ENCODE measurements at regions not wholly inside any gene's neighbourhood (a gene's known extent, or its start where the extent isn't known, plus 50 kb on each side); places are given as distances from the start of the nearest gene placed in this dataset.
"Not testable (repeated sequence)": the region's sequence is repeated elsewhere in the genome, so short reads cannot be mapped to it uniquely, and the experiment has no call there.

GRCh38 chr6:102918161-102918560 is 1524.7 kb downstream of the GRIK2 start:
- intact Hi-C loops (cut with DNase I) = no loop called here
- no peak overlapping the region for H3K9ac ChIP-seq (ENCODE audit: low read length in 3 of 3)
- H3K27me3 ChIP-seq (ENCODE audit: control insufficient read depth, insufficient read depth, low read length) = no peaks in the 10 kb centered on the region
- no peak overlapping the region for H3K27ac ChIP-seq (ENCODE audit: low read depth in 2 of 2, low read length in 2 of 2)
- no peak overlapping the region for H3K4me3 ChIP-seq (ENCODE audit: low read length in 3 of 3)
- H3K36me3 ChIP-seq (ENCODE audit: control insufficient read depth in 2 of 3, insufficient read depth in 3 of 3, low read length in 3 of 3) = no peaks in the 10 kb centered on the region
- H3K4me1 ChIP-seq (ENCODE audit: control insufficient read depth in 2 of 3, insufficient read depth in 2 of 3, low read depth in 1 of 3, low read length in 3 of 3) = no peaks in the 10 kb centered on the region
- no peaks in the 10 kb centered on the region for H3K9me3 ChIP-seq (ENCODE audit: control insufficient read depth in 2 of 3, insufficient read depth in 1 of 3, low read length in 3 of 3)
- DNase-seq = no peak
- TF ChIP-seq, protein P1, sequence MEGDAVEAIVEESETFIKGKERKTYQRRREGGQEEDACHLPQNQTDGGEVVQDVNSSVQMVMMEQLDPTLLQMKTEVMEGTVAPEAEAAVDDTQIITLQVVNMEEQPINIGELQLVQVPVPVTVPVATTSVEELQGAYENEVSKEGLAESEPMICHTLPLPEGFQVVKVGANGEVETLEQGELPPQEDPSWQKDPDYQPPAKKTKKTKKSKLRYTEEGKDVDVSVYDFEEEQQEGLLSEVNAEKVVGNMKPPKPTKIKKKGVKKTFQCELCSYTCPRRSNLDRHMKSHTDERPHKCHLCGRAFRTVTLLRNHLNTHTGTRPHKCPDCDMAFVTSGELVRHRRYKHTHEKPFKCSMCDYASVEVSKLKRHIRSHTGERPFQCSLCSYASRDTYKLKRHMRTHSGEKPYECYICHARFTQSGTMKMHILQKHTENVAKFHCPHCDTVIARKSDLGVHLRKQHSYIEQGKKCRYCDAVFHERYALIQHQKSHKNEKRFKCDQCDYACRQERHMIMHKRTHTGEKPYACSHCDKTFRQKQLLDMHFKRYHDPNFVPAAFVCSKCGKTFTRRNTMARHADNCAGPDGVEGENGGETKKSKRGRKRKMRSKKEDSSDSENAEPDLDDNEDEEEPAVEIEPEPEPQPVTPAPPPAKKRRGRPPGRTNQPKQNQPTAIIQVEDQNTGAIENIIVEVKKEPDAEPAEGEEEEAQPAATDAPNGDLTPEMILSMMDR (IDR thresholded peaks at IDR 0.05; ENCODE audit: borderline replicate concordance, extremely low read depth, insufficient read depth) = no peak
- FAIRE-seq = no peak

DNA sequence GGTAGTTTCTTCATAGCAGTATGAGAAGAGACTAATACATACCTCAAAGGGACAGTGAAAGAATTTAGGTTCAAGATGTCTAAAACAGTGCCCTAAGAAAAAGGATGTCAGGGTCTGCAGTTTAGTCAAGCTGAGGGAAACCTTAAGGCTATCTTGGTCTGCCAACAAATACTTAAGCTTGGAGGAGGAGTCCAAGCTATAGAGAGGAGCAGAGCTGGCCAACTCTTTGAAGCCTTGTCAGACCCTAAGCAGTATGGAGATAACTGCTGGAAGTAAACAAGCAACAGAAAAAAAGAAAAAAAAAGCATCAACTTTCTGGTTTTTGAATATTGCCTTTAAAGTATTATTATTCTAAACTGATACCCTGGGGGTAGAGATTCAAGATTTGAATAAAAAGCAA is 1518.1 kb downstream of the GRIK2 start:
- Histone ChIP-seq H3K4me3 (ENCODE audit: low read length in 3 of 3) (no peak overlapping the region), H3K9me3 (ENCODE audit: control insufficient read depth in 2 of 3, insufficient read depth in 1 of 3, low read length in 3 of 3) (no peaks in the 10 kb centered on the region), H3K27ac (ENCODE audit: low read depth in 2 of 2, low read length in 2 of 2) (no peak overlapping the region), H3K36me3 (ENCODE audit: control insufficient read depth in 2 of 3, insufficient read depth in 3 of 3, low read length in 3 of 3) (no peaks in the 10 kb centered on the region), H3K9ac (ENCODE audit: low read length in 3 of 3) (no peak overlapping the region), H3K4me1 (ENCODE audit: control insufficient read depth in 2 of 3, insufficient read depth in 2 of 3, low read depth in 1 of 3, low read length in 3 of 3) (no peaks in the 10 kb centered on the region), H3K27me3 (ENCODE audit: control insufficient read depth, insufficient read depth, low read length) (no peaks in the 10 kb centered on the region)
- intact Hi-C loops (cut with DNase I) = no loop called here
- FAIRE-seq (no peak), DNase-seq (peak in 1 of 5 donors; percentile 5)
- TF ChIP-seq, protein P1 (IDR thresholded peaks at IDR 0.05; ENCODE audit: borderline replicate concordance, extremely low read depth, insufficient read depth) = no peak

- H3K4me3 ChIP-seq (ENCODE audit: low read length in 3 of 3); H3K4me1 ChIP-seq (ENCODE audit: control insufficient read depth in 2 of 3, insufficient read depth in 2 of 3, low read depth in 1 of 3, low read length in 3 of 3); intact Hi-C loops (cut with DNase I); H3K27ac ChIP-seq (ENCODE audit: low read depth in 2 of 2, low read length in 2 of 2); FAIRE-seq; H3K36me3 ChIP-seq (ENCODE audit: control insufficient read depth in 2 of 3, insufficient read depth in 3 of 3, low read length in 3 of 3); H3K9me3 ChIP-seq (ENCODE audit: control insufficient read depth in 2 of 3, insufficient read depth in 1 of 3, low read length in 3 of 3); H3K27me3 ChIP-seq (ENCODE audit: control insufficient read depth, insufficient read depth, low read length); H3K9ac ChIP-seq (ENCODE audit: low read length in 3 of 3): not testable (repeated sequence)
- peak in 1 of 5 donors; percentile 67 for DNase-seq
Measured at GRCh38 chr6:102910701-102911139, 1517.2 kb downstream of the GRIK2 start.

- H3K27me3 ChIP-seq (ENCODE audit: control insufficient read depth, insufficient read depth, low read length) = no peaks in the 10 kb centered on the region
- H3K4me1 ChIP-seq (ENCODE audit: control insufficient read depth in 2 of 3, insufficient read depth in 2 of 3, low read depth in 1 of 3, low read length in 3 of 3) = no peaks in the 10 kb centered on the region
- no peak overlapping the region for H3K9ac ChIP-seq (ENCODE audit: low read length in 3 of 3)
- no peak overlapping the region for H3K4me3 ChIP-seq (ENCODE audit: low read length in 3 of 3)
- TF ChIP-seq, protein P1 (IDR thresholded peaks at IDR 0.05; ENCODE audit: borderline replicate concordance, extremely low read depth, insufficient read depth) = no peak
- H3K9me3 ChIP-seq (ENCODE audit: control insufficient read depth in 2 of 3, insufficient read depth in 1 of 3, low read length in 3 of 3) = no peaks in the 10 kb centered on the region
- no peak for FAIRE-seq
- H3K36me3 ChIP-seq (ENCODE audit: control insufficient read depth in 2 of 3, insufficient read depth in 3 of 3, low read length in 3 of 3) = no peaks in the 10 kb centered on the region
- no peak overlapping the region for H3K27ac ChIP-seq (ENCODE audit: low read depth in 2 of 2, low read length in 2 of 2)
- intact Hi-C loops (cut with DNase I) = no loop called here
- DNase-seq = peak in 1 of 5 donors; percentile 36
Measured at GRCh38 chr6:102907181-102907580, 1513.7 kb downstream of the GRIK2 start.
